ENCODE measurements at regions not wholly inside any gene's neighbourhood (a gene's known extent, or its start where the extent isn't known, plus 50 kb on each side); places are given as distances from the start of the nearest gene placed in this dataset.
"Not testable (repeated sequence)": the region's sequence is repeated elsewhere in the genome, so short reads cannot be mapped to it uniquely, and the experiment has no call there.

DNA sequence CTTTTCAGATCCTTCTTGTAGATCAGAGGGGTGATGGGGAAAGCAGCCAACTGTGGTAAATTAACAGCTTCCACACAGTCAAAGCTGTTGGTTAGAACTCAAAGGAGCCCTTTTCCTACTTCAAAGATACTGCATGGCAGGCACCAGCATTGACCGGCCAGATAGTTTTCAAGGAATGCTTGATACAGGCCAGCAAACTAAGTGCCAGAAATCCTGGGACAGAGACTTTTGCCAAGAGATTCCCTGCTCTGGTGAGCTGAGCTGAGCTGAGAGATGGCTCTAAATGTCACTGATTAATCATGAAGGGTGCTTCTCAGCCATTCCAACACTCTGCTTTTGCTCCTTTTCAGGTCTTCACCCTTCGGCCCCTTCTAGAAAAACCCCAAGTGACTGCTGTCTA, 131.6 kb upstream of the MED14 start:
- ATAC-seq: no peak
- no peaks in the 10 kb centered on the region for H3K9me3 Mint-ChIP-seq
- H3K4me3 Mint-ChIP-seq: no peak overlapping the region
- DNase-seq (ENCODE audit: low spot score in 2 of 2): no peak
- H3K4me1 Mint-ChIP-seq: peaks cover 7% of the 10 kb centered on the region
- no peaks in the 10 kb centered on the region for H3K36me3 Mint-ChIP-seq
- no peak overlapping the region for H3K27ac Mint-ChIP-seq

DNA sequence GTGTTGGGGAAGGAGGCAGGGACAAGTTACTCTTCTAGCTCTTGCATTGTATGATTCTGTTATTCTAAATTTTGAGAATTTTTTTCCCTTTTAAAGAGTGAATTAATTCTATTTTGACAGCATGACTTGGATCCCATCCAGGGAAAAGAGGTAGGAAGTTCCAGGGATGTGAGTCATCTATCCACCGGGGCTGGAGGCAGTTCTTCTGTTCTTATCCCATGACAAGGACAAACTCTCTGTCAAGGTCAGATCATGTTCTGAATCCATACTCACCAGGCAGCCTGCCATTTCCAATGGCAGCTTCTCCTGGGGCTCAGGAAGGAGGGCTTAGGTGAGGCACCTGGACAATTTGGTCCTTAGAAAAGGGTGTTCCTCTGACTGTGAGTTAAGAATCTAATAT, 132.0 kb upstream of the MED14 start:
- ATAC-seq (no peak), DNase-seq (ENCODE audit: low spot score in 2 of 2) (no peak)
- Mint-ChIP-seq H3K27ac (no peak overlapping the region), H3K4me3 (no peak overlapping the region), H3K36me3 (no peaks in the 10 kb centered on the region), H3K9me3 (no peaks in the 10 kb centered on the region), H3K4me1 (peaks cover 7% of the 10 kb centered on the region)

DNA sequence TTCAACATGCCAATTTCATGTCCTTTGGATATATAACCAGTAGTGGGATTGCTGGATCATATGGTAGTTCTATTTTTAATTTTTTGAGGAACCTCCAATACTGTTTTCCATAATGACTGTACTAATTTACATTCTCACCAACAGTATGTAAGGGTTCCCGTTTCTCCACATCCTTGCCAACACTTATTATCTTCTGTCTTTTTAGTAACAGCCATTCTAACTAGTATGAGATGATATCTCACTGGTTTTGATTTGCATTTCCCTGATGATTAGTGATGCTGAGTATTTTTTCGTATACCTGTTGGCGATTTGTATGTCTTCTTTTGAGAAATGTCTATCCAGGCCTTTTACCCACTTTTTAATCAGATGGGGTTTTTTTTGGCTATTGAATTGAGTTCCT, 133.5 kb upstream of the MED14 start:
- Mint-ChIP-seq H3K4me1 (peaks cover 7% of the 10 kb centered on the region), H3K9me3 (no peaks in the 10 kb centered on the region), H3K36me3 (no peaks in the 10 kb centered on the region), H3K27ac (no peak overlapping the region), H3K4me3 (no peak overlapping the region)
- DNase-seq (ENCODE audit: low spot score in 2 of 2) (no peak), ATAC-seq (no peak)

DNA sequence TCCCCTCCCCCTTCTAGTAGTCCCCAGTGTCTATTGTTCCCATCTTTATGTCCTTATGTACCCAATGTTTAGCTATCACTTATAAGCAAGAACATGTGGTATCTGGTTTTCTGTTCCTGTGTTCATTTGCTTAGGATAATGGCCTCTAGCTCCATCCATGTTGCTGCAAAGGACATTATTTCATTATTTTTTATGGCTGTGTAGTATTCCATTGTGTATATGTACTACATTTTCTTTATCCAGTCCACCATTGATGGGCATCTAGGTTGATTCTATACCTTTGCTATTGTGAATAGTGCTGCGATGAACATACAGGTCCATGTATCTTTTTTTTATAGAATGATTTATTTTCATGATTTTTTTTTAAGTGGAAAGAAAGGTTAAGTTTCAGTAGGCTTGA, 135.6 kb upstream of the MED14 start:
- H3K27ac Mint-ChIP-seq; DNase-seq (ENCODE audit: low spot score in 2 of 2); H3K36me3 Mint-ChIP-seq; H3K4me3 Mint-ChIP-seq; H3K4me1 Mint-ChIP-seq; ATAC-seq; H3K9me3 Mint-ChIP-seq: not testable (repeated sequence)

DNA sequence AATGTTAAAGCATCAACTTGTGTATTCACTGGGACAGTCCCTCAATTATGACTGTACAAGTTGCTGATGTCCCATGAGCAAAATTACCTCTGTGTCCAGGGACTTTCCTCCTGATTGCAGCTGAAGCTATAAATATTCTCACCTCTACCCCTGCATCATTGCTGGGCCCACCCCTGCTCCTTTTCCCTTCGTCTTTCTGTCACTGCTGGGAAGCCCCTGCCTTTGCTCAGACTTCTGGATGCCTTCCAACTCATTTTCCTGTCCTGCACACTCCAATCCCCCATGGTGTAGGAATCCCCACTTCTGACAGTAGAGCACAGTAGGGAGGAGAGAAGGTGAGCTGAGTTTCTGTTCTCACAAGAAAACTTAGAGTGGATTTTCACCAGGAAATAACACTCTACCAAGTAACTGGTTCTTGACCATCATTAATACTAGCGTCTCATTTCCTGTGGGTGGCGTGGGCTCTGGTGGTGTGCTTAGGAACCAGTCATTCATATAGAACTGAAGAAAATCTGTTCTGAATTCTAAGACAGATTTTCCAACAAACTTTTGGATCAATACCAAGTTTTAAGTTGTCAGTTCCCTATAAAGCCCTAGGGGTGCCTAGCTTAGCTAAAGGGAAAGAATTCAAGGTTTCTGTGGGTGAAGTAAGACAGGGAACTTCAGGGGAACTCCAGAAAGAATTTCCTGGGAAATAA, 136.2 kb upstream of the MED14 start:
- Mint-ChIP-seq H3K4me3 (peak overlapping the region; percentile 27), H3K36me3 (no peaks in the 10 kb centered on the region), H3K4me1 (peaks cover 7% of the 10 kb centered on the region), H3K27ac (no peak overlapping the region), H3K9me3 (no peaks in the 10 kb centered on the region)
- DNase-seq (ENCODE audit: low spot score in 2 of 2) (no peak), ATAC-seq (peak; percentile 77)

DNA sequence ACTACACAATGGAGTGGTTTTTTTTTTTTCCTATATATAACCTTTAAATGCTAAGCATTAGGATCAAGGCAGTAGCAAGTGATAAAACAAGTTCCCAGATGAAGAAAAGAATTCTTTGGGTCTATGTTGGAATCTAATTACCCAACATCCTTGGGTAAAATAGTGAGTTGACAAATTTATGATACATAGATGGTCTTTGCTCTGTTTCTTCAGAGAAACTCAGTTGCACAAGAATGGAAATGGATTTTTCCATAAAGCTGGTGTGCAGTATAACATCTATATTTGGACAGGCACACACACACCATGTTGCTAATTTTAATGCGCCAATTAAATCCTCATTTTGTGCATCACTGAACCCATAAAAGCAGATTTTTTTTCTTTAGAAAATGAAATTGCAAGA, 137.0 kb upstream of the MED14 start:
- H3K27ac Mint-ChIP-seq: no peak overlapping the region
- H3K36me3 Mint-ChIP-seq: no peaks in the 10 kb centered on the region
- no peaks in the 10 kb centered on the region for H3K9me3 Mint-ChIP-seq
- DNase-seq (ENCODE audit: low spot score in 2 of 2): no peak
- no peak overlapping the region for H3K4me3 Mint-ChIP-seq
- H3K4me1 Mint-ChIP-seq: peaks cover 7% of the 10 kb centered on the region
- ATAC-seq: no peak

DNA sequence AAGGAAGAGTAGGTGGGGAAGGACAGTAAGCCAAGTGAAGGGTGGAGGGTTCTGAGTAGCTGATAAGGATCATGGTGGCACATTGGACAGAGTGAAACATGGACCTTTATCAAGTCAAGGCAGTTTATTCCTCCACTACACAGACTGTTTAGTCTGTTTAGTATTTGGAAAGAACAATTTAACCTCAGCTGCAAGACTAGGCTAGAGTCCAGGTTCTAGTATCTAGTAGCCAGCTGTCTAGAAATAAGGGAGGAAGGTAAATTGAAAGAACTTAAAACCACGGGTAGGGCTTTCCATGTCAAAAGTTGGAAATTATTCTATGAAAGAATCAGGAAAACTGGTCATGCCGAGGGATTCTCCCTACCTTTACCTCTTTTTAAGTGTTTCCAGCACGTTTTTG, 140.1 kb upstream of the MED14 start:
- Mint-ChIP-seq H3K27ac (no peak overlapping the region), H3K9me3 (no peaks in the 10 kb centered on the region), H3K36me3 (no peaks in the 10 kb centered on the region), H3K4me1 (peaks cover 7% of the 10 kb centered on the region), H3K4me3 (no peak overlapping the region)
- no peak for DNase-seq (ENCODE audit: low spot score in 2 of 2)
- ATAC-seq: no peak

DNA sequence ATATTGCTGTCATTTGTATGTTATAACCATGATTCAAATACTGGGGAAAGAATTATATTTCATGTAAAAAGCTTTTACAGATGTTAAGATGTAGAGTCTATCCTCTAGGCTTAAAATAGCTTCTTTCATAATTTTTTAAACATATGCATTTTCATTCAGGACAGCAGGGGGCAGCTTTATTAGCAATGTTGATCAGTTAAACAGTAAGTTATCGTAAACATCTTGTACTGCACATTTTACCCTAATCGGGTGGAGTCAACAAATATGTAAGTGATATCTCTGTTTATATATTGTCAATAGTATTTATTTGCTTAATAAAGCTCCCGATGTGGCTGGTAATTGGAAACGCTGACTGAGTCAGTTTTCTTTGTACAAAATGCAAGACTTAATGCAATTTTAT, 142.5 kb upstream of the MED14 start:
- ATAC-seq (no peak), DNase-seq (ENCODE audit: low spot score in 2 of 2) (no peak)
- Mint-ChIP-seq H3K36me3 (no peaks in the 10 kb centered on the region), H3K4me3 (no peak overlapping the region), H3K9me3 (no peaks in the 10 kb centered on the region), H3K27ac (no peak overlapping the region), H3K4me1 (no peaks in the 10 kb centered on the region)

DNA sequence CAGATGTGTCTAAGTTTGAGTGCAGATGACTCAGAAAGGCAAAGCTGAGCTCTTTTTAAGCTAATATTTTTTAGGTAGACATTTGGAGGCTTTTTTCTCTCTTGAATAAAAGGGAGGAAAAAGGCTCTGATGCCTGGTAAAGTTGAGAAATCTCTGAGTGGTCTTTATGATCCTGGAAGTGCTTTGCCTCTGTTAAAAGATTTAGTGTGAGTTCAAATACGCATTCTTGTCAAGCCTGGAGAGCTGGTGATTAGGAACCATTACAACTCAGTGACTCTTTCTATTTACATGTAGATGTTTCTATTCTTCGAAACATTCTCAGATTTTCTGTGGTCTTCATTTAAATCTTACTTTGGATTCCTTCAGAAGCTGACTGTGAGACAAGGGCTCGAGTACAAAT, 143.4 kb upstream of the MED14 start:
- Mint-ChIP-seq H3K27ac (no peak overlapping the region), H3K9me3 (no peaks in the 10 kb centered on the region), H3K36me3 (no peaks in the 10 kb centered on the region), H3K4me1 (no peaks in the 10 kb centered on the region), H3K4me3 (no peak overlapping the region)
- DNase-seq (ENCODE audit: low spot score in 2 of 2) (no peak), ATAC-seq (no peak)

DNA sequence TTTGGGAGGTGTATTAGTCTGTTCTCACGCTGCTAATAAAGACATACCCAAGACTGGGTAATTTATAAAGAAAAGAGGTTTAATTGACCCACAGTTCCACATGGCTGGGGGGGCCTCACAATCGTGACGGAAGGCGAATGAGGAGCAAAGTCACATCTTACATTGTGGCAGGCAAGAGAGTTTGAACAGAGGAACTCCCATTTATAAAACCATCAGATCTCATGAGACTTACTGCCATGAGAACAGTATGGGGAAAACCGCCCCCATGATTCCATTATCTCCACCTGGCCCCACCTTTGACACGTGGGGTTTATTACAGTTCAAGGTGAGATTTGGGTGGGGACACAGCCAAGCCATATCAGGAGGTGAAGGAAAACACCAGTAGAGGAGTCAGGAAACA, 143.8 kb upstream of the MED14 start:
- not testable (repeated sequence) for ATAC-seq; H3K4me1 Mint-ChIP-seq; H3K4me3 Mint-ChIP-seq; H3K9me3 Mint-ChIP-seq; H3K36me3 Mint-ChIP-seq; DNase-seq (ENCODE audit: low spot score in 2 of 2); H3K27ac Mint-ChIP-seq

DNA sequence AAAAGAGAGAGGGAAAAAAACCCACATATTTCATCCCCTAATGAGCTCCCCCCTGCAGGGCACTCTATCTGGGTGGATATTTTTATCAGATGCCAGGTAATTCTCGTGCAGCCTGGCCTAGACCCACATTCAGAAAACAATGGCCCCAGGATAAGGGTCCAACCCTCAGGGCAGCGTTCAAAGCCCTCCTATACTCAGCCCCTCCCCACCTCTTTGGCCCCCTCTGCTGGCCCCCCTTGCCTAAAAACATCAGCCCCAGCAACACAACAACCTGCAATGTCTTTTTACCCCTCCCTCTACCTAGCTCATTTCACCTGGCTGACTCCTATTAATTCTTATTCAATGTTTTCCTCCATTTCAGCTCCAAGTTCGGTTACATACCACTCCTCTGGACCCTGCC, 145.4 kb upstream of the MED14 start:
- Mint-ChIP-seq H3K27ac (no peak overlapping the region), H3K4me1 (no peaks in the 10 kb centered on the region), H3K36me3 (no peaks in the 10 kb centered on the region), H3K9me3 (no peaks in the 10 kb centered on the region), H3K4me3 (no peak overlapping the region)
- DNase-seq (ENCODE audit: low spot score in 2 of 2) (no peak), ATAC-seq (no peak)

DNA sequence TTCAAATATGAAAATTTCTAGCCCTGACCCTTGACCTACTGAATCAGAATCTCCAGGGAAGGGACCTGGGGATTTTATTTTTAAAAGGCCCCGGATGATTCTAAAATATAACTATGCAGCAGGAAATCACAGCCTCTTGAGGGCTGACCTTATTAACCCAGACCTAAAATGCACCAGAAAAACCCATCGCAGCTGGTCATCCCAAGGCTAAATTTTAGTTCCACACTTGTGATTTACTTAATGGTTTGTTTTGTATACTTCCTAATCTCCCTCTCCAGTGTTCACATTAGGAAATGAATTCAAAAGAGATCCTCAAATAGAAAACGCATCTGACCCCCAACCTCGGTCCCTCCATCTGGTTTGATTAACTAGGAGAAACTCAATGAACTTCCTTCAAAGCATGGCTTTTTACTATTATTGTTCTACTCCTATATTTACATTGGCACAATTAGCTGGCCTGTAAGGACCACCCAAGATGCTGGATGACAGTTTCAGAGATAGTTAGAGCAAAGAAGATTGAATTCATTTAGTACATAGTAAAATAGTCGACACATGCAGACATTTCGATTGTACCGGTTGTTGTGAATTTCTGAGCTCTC, 147.8 kb upstream of the MED14 start:
- H3K4me3 Mint-ChIP-seq: no peak overlapping the region
- H3K9me3 Mint-ChIP-seq: no peaks in the 10 kb centered on the region
- no peak for DNase-seq (ENCODE audit: low spot score in 2 of 2)
- no peaks in the 10 kb centered on the region for H3K36me3 Mint-ChIP-seq
- H3K27ac Mint-ChIP-seq: no peak overlapping the region
- no peak for ATAC-seq
- H3K4me1 Mint-ChIP-seq: no peaks in the 10 kb centered on the region

DNA sequence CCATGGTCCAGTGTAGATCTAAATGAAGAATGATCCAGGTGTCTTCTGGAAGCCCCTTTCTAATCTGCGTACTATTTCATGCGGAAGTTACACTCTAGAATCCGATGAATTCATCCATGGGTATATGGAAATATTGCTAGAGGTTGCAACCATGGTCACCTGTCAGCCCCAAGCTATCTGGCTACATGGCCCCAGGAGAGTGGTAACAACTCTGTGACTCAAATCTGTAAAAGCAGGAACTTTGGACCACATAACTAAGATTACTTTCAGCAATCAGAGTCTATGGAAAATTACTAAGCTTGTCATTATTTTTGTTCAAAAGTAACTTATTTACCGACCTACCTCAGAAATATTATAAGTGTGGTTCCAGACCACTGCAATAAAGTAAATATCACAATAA, 150.6 kb upstream of the MED14 start:
- Mint-ChIP-seq H3K36me3 (no peaks in the 10 kb centered on the region), H3K9me3 (no peaks in the 10 kb centered on the region), H3K4me3 (no peak overlapping the region), H3K27ac (no peak overlapping the region), H3K4me1 (no peaks in the 10 kb centered on the region)
- ATAC-seq (no peak), DNase-seq (ENCODE audit: low spot score in 2 of 2) (no peak)

DNA sequence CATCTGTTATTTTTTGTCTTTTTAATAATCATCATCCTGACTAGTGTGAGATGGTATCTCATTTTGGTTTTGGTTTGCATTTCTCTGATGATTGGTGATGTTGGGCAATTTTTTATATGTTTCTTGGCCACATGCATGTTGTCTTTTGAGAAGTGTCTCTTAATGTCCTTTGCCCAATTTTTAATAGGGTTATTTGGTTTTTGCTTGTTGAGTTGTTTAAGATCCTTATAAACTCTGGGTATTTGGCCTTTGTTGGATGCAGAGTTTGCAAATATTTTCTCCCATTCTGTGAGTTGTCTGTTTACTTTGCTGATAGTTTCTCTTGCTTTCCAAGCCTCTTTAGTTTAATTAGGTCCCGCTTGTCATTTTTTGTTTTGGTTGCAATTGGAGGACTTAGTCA, 152.1 kb upstream of the MED14 start:
- ATAC-seq (no peak), DNase-seq (ENCODE audit: low spot score in 2 of 2) (no peak)
- Mint-ChIP-seq H3K4me1 (no peaks in the 10 kb centered on the region), H3K27ac (no peak overlapping the region), H3K36me3 (no peaks in the 10 kb centered on the region), H3K9me3 (no peaks in the 10 kb centered on the region), H3K4me3 (no peak overlapping the region)

DNA sequence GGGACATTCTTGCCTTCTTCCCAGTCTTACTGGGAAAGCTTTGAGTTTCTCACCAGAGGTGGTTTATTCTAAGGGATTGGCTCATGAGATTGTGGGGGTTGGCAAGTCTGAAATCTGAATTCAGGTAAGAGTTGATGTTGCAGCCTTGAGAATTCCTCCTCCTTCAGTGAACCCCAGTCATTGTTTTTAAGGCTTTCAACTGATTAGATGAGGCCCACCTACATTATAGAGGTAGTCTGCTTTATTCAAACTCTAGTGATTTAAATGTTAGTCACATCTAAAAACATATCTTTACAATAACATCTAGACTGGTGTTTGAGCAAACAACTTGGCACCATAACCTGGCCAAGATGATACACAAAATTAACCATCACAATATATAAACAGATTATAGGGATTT, 156.5 kb upstream of the MED14 start:
- no peaks in the 10 kb centered on the region for H3K36me3 Mint-ChIP-seq
- no peak overlapping the region for H3K4me3 Mint-ChIP-seq
- no peak overlapping the region for H3K27ac Mint-ChIP-seq
- ATAC-seq: no peak
- DNase-seq (ENCODE audit: low spot score in 2 of 2): no peak
- H3K4me1 Mint-ChIP-seq: no peaks in the 10 kb centered on the region
- no peaks in the 10 kb centered on the region for H3K9me3 Mint-ChIP-seq

DNA sequence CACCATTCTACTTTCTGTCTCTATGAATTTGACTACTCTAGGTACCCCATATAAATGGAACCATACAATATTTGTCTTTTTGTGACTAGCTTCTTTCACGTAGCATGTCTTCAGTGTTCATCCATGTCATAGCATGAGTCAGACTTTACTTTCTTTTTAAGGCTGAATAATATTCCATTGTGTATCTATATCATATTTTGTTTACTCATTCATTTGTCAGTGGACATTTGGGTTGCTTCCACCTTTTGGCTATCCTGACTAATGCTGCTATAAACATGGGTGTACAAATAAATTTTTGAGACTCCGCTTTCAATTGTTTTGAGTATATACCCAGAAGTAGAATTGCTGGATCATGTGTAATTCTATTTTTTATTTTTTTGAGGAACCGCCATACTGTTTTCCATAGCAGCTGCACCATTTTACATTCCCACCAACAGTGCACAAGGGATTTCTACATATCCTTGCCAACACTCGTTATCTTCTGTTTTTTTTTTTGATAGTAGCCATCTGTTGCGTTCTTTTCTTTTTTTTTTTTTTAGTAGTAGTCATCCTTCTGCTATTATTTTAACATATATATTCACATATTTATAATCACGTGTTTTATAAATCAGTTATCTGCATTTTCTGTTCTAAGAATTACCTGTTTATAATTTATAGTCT, 158.0 kb upstream of the MED14 start:
- no peak overlapping the region for H3K27ac Mint-ChIP-seq
- H3K9me3 Mint-ChIP-seq: no peaks in the 10 kb centered on the region
- ATAC-seq (no peak), DNase-seq (ENCODE audit: low spot score in 2 of 2) (no peak)
- H3K4me1 Mint-ChIP-seq: no peaks in the 10 kb centered on the region
- H3K4me3 Mint-ChIP-seq: no peak overlapping the region
- H3K36me3 Mint-ChIP-seq: no peaks in the 10 kb centered on the region
